ENCODE measurements at regions not wholly inside any gene's neighbourhood (a gene's known extent, or its start where the extent isn't known, plus 50 kb on each side); places are given as distances from the start of the nearest gene placed in this dataset.
A peak's percentile ranks its signal among the peaks of the same experiment; 100 is the strongest.

- WGBS (ENCODE audit: low lambda C conversion rate, missing lambda C conversion rate): 95% methylated on average over 1 of the region's 1 CpG
- Histone ChIP-seq H3K9me2 (replicated peaks; ENCODE audit: insufficient read depth) (no peaks in the 10 kb centered on the region), H3K27me3 (no peaks in the 10 kb centered on the region), H2AFZ (no peak overlapping the region), H4K20me1 (ENCODE audit: insufficient read depth, poor library complexity, severe bottlenecking) (no peaks in the 10 kb centered on the region), H3K4me3 (no peak overlapping the region), H3K27ac (no peak overlapping the region), H3K4me2 (no peak overlapping the region), H3K79me2 (no peaks in the 10 kb centered on the region), H3K4me1 (ENCODE audit: insufficient read depth) (peaks cover 3% of the 10 kb centered on the region), H3K36me3 (replicated peaks; ENCODE audit: insufficient read depth, low read depth) (no peaks in the 10 kb centered on the region), H3K9me3 (ENCODE audit: low read depth) (no peaks in the 10 kb centered on the region)
- TF ChIP-seq CTCF (IDR thresholded peaks at IDR 0.05; ENCODE audit: poor library complexity) (no peak), EZH2 (IDR thresholded peaks at IDR 0.05; ENCODE audit: borderline replicate concordance) (no peak), EZH2phosphoT487 (IDR thresholded peaks at IDR 0.05; ENCODE audit: low read depth, severe bottlenecking, unreplicated experiment) (no peak)
- no peak for DNase-seq (ENCODE audit: low spot score)
Observed at GRCh38 chr5:112648264-112648663, 89.4 kb upstream of the APC start.

- no peaks in the 10 kb centered on the region for H3K9me2 ChIP-seq (replicated peaks; ENCODE audit: insufficient read depth)
- H3K27ac ChIP-seq: no peak overlapping the region
- H2AFZ ChIP-seq: no peak overlapping the region
Observed at GRCh38 chr5:112649882-112650281, 87.8 kb upstream of the APC start.

GRCh38 chr5:112653638-112654205, 84.0 kb upstream of the APC start:
- H3K27ac ChIP-seq: peak overlapping the region; percentile 16
- H4K20me1 ChIP-seq (ENCODE audit: insufficient read depth, poor library complexity, severe bottlenecking): no peaks in the 10 kb centered on the region
- no peaks in the 10 kb centered on the region for H3K36me3 ChIP-seq (replicated peaks; ENCODE audit: insufficient read depth, low read depth)
- H3K79me2 ChIP-seq: no peaks in the 10 kb centered on the region
- DNase-seq (ENCODE audit: low spot score): no peak
- no peaks in the 10 kb centered on the region for H3K9me3 ChIP-seq (ENCODE audit: low read depth)
- H3K4me1 ChIP-seq (ENCODE audit: insufficient read depth): peaks cover 3% of the 10 kb centered on the region
- no peak overlapping the region for H3K4me2 ChIP-seq
- WGBS (ENCODE audit: low lambda C conversion rate, missing lambda C conversion rate): 52% methylated on average over 5 of the region's 5 CpGs
- no peaks in the 10 kb centered on the region for H3K9me2 ChIP-seq (replicated peaks; ENCODE audit: insufficient read depth)
- H2AFZ ChIP-seq: no peak overlapping the region
- H3K4me3 ChIP-seq: no peak overlapping the region
- TF ChIP-seq CTCF (IDR thresholded peaks at IDR 0.05; ENCODE audit: poor library complexity) (no peak), EZH2phosphoT487 (IDR thresholded peaks at IDR 0.05; ENCODE audit: low read depth, severe bottlenecking, unreplicated experiment) (peak; percentile 20), EZH2 (IDR thresholded peaks at IDR 0.05; ENCODE audit: borderline replicate concordance) (no peak)
- H3K27me3 ChIP-seq: no peaks in the 10 kb centered on the region

More at GRCh38 chr5:112649882-112650281, 87.8 kb upstream of the APC start:
- Histone ChIP-seq H3K9me3 (ENCODE audit: low read depth) (no peaks in the 10 kb centered on the region), H3K4me2 (no peak overlapping the region), H3K27me3 (no peaks in the 10 kb centered on the region), H3K79me2 (no peaks in the 10 kb centered on the region), H3K36me3 (replicated peaks; ENCODE audit: insufficient read depth, low read depth) (no peaks in the 10 kb centered on the region), H3K4me3 (no peak overlapping the region), H4K20me1 (ENCODE audit: insufficient read depth, poor library complexity, severe bottlenecking) (no peaks in the 10 kb centered on the region), H3K4me1 (ENCODE audit: insufficient read depth) (peaks cover 3% of the 10 kb centered on the region)
- peak; percentile 46 for DNase-seq (ENCODE audit: low spot score)
- WGBS (ENCODE audit: low lambda C conversion rate, missing lambda C conversion rate): 57% methylated on average over 6 of the region's 6 CpGs
- TF ChIP-seq CTCF (IDR thresholded peaks at IDR 0.05; ENCODE audit: poor library complexity): no peak
- TF ChIP-seq EZH2 (IDR thresholded peaks at IDR 0.05; ENCODE audit: borderline replicate concordance): no peak
- no peak for TF ChIP-seq EZH2phosphoT487 (IDR thresholded peaks at IDR 0.05; ENCODE audit: low read depth, severe bottlenecking, unreplicated experiment)
